ENCODE measurements at regions not wholly inside any gene's neighbourhood (a gene's known extent, or its start where the extent isn't known, plus 50 kb on each side); places are given as distances from the start of the nearest gene placed in this dataset.
"Not testable (repeated sequence)": the region's sequence is repeated elsewhere in the genome, so short reads cannot be mapped to it uniquely, and the experiment has no call there.

GRCh38 chr18:30618567-30618966, 424.0 kb downstream of the DSC3 start:
- DNase-seq = no peak

DNA sequence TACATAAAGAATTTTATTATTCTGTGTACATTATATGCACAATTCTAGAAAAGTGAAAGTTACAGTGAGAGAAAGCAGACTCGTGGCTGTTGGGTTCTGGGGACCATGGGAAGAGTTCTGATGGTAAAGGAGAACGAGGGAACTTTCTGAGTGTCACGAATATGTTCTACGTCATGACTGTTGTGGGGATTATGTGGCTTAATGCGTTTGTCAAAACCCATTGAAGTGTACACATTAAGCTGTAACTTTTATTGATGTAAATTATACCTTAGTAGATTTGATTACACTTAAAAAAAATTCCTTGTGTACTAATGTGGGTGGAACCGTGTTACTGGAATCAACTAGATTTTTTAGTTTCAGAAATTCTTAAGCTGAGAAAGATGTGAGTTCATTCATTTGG, 426.1 kb downstream of the DSC3 start:
- no peak for DNase-seq

DNA sequence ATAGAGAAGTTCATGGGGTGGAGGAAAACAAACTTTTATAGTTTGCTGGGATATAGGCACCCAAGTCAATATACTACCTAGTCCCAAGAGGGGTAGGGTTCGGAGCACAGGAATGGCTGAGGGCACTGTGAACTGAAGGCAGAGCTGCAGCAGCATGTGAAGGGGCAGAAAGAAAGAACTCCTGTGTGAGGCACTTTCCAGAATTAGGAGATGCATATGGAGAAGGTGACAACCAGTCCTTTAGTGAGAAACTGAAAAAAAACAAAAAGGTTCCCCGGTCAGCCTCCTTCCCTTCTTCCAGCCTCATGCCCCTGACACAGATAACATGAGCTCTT, 429.1 kb downstream of the DSC3 start:
- no peak for DNase-seq

- DNase-seq = no peak
Measured at GRCh38 chr18:30601541-30601940, 441.0 kb downstream of the DSC3 start.

DNA sequence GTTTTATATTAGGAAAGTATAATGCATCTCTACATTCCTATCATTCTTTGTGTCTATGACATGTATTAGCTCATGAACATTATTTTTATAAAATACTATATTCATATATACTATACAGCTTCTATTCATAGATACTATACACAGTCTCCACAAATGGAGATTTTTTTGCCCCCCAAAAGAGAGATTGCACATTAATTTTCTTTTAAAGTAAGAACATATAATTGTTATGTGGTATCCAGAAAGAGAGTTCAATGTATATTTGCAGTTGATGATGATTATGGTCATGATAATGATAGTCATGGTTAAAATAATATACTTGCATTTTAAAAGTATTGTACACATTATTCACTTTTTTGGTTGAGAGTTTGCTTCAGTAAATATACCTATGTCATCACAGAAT, 445.3 kb downstream of the DSC3 start:
- DNase-seq = no peak

DNA sequence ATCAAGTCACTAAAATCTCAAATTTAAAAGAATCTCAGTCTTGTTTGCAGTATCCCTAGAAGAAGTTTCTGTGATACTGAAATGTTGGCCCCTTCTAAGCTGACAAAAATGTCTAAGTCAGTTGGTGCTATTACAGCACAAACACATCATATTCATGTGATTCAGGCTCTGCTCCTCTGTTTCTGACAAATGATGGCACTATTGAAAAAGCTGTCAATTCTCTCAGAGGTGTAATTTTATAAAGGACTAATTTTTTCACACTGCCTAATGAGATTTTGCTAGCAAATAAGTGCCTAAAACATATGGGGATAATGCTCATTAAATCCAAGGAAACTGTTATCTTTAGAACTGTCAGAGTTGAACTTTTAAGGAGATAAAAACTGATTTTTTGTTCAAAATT, 445.9 kb downstream of the DSC3 start:
- DNase-seq = no peak

DNA sequence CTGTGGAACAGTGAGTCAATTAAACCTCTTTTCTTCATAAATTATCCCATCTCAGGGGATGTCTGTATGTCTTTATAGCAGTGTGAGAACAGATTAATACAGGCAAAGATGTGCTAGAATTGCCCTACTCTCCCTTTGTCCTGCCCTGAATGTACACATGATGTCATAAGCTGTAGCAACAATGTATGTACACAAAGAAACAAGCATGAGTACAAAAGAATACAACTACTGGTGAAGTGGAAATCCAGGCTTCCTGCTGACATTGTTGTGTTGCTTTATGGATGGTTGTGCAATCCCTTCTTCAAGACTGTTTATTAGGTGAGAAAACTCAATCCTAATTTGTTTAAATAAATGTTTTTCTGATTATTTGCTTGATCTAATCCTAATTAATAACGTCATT, 446.6 kb downstream of the DSC3 start:
- no peak for DNase-seq

- DNase-seq = not testable (repeated sequence)
Measured at GRCh38 chr18:30594911-30595310, 447.6 kb downstream of the DSC3 start.

DNA sequence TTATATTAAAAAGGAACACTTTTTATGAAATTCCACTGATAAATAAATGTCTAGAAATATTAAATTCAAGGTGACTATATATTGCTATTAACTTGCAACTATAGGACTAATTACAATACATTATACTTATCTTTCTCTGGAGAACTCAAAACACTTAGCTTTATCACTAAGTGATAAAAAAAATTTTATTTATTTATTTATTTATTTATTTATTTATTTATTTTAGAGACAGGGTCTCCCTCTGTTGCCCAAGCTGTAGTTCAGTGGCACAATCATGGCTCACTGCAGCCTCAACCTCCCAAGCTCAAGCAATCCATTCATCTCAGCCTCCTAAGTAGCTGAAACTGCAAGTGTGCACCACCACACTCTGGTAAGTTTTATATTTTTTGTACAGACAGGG, 451.1 kb downstream of the DSC3 start:
- no peak for DNase-seq

DNA sequence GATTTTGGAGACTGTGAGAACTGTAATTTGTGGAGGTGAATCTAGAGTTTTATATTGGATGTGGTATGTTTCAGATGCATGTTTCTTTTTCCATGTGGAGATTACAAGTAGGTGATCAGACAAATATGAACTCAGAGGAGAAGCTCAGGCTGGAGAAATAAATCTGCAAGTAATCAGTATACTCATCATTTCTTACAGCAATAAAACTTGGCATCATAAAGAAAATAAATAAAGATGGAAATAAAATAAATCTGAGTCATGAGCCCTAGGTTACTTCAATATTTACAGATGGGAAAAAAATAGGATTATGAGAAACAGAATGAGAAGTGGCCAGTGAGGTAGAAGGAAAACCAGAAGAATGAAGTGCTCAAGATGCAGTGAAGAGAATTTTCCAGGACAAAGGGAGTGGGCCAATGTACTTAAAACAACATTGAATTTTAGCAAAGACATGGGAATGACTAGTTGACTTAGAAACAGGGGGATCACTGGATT, 453.8 kb downstream of the DSC3 start:
- DNase-seq = no peak

DNA sequence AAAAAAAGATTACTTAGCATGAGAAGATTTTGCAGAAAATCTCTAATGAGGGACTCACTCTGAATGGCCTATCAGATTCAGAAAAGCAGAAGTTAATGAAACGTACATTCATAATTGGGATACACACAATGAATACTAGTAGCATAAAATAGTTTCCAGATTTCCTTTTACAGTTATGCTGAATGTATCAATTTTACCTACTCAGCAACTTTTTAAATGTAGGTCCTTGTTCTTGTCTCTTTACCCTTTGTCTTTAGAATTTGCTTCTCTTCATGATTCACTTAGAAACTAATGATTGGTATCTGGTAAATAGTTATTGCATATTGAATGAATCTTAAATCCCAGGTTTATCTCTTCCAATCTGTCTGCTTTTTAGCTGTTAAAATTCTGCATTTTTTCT, 458.8 kb downstream of the DSC3 start:
- no peak for DNase-seq

DNA sequence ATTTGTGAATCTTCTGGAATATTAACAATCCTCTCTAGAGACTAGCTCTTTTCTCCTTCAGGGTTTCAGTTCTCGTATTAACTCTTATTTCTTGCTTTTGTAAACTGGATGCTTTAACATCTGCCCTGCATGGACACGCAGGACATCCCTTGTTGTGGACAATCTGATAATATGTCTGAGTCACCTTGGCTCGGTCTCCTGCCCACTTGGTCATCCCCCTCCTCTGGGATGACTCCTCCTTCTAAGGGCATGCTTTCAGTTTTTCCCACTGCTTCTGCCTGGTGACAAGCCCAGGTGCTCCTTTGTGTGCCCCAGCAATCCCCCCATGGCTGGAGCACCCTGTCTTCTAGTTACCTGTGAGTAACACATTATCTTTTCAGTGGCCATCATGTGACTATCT, 460.5 kb downstream of the DSC3 start:
- DNase-seq = no peak

DNA sequence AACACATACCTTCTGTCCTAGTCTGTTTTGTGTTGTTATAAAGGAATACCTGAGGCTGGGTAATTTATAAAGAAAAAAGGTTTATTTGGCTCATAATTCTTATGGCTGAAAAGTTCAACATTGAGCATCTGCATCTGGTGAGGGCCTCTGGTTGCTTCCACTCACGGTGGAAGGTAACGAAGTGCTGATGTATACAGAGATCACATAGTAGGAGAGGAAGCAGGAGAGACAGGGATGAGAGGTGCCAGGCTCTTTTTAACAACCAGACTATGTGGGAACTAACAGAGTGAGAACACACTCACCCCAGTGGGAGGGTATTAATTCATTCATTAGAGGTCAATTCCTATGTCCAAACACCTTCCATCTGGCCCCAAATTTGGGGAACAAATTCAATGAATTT, 463.8 kb downstream of the DSC3 start:
- DNase-seq = no peak

- DNase-seq = no peak
Measured at GRCh38 chr18:30572214-30572613, 470.3 kb downstream of the DSC3 start.

DNA sequence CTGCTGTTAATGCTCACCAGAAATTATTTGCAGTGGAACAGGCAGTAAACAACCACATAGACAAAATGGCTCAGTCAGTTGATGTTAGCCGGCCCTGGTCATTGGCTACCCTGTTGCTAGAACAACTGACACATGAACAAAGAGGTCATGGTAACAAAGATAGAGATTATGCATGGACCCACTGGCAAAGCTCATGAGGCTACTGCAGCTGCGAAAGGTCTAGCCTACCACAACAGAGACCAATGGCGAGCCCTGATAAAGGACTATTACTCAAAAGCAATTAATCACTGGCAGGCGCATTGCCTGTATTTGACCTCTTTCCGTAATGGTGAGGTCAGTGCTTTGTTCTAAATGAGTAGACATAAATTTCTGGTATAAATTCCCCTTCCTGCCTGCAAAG, 474.2 kb downstream of the DSC3 start:
- DNase-seq = no peak

GRCh38 chr18:30566877-30567276, 475.7 kb downstream of the DSC3 start:
- no peak for DNase-seq

GRCh38 chr18:30562231-30562630, 480.3 kb downstream of the DSC3 start:
- no peak for DNase-seq

DNA sequence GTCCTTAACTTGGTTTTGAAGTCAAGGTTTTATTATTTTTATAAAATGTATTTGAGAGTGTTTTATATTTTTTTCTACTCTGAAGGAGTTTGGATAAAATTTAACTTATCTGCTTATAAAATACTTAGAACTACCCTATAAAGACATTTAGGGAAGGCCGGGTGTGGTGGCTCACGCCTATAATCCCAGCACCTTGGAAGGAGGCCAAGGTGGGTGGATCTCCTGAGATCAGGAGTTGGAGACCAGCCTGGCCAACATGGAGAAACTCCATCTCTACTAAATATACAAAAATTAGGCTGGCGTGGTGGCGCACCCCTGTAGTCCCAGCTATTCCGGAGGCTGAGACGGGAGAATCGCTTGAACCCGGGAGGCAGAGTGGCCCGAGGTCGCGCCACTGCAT, 486.4 kb downstream of the DSC3 start:
- DNase-seq = no peak

DNA sequence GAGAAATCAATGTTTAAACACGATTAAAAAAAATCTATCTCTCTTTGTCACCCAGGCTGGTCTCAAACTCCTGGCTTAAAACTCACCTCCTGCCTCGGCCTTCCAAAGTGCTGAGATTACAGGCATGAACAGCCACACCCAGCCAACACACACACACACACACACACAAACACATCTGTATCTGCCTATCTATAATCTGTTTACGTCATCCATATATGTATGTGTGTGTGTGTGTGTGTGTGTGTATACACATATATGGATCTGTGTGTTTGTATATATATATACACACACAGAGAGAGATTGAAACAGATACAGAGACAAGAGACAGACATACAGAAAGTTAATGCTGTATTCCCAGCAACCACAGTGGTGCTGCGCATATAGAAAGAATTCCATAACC, 497.1 kb downstream of the DSC3 start:
- no peak for DNase-seq

GRCh38 chr18:30544141-30544540, 498.4 kb downstream of the DSC3 start:
- no peak for DNase-seq

DNA sequence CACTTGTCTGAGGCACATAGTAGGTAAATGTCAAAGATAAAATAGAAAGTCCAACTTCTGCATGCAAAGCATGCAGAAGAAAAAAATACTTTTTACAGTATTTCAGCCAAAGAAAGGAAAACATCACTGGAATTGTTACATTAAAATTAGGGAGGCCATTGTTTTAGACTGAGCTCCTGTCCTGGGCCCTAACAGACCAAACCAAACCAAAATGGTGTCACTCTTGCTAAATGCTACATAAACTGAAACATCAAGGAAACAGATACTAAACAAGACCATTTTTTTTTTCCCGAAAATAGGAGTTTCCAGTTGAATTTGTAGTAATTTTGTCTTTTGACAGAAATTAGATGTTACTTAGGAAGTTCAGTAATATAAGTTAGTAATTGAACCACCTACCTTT, 508.8 kb downstream of the DSC3 start:
- DNase-seq = no peak

DNA sequence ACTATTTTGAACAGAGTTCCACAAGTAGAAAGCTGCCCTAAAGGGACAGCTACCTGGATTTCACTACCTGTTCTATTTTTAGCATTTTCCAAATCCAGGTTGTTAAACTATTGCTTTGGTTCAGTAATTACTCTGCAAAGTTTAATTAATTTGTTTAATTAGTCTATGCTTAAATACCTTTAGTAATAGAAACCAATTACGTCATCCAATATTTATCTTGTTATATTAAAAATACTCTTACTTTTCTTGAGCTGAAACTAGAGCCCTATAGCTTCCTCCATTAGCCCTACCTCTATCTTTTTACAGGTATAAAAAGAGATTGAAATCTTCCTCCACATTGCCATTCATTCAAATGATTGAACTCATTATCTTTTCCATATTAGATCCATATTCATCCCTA, 514.6 kb downstream of the DSC3 start:
- no peak for DNase-seq

GRCh38 chr18:30527226-30527625, 515.3 kb downstream of the DSC3 start:
- DNase-seq = no peak

DNA sequence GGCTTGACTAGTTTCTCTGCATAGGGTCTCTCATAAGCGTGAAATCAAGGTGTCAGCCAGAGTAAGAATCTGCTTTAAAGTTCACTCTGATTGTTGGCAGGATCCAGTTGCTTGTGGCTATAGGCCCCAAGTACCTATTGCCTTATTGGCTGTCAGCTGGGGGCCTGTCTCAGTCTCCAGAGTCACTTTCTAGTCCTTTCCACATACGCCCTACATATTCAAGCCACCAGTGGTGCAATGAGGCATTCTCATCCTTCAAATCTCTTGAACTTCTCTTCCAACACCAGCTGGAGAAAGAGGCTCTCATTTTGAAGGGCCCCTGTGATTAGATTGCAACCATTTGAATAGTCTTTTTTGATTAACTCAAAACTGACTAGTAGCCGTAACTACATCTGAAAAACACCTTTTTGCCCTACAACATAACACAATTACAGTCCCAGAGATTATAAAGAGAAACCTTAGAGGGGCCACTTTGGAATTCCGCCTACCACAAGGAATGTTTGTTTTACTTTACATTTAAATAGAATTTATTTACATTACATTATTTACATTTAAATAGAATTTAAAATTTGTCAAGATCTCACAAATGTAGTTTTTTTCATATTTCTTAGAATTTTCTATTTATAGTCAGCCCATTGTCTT, 520.1 kb downstream of the DSC3 start:
- DNase-seq = no peak

- DNase-seq = no peak
Measured at GRCh38 chr18:30514059-30514458, 528.5 kb downstream of the DSC3 start.

- no peak for DNase-seq
Measured at GRCh38 chr18:30512872-30513271, 529.7 kb downstream of the DSC3 start.
